ENCODE measurements at regions not wholly inside any gene's neighbourhood (a gene's known extent, or its start where the extent isn't known, plus 50 kb on each side); places are given as distances from the start of the nearest gene placed in this dataset.

DNA sequence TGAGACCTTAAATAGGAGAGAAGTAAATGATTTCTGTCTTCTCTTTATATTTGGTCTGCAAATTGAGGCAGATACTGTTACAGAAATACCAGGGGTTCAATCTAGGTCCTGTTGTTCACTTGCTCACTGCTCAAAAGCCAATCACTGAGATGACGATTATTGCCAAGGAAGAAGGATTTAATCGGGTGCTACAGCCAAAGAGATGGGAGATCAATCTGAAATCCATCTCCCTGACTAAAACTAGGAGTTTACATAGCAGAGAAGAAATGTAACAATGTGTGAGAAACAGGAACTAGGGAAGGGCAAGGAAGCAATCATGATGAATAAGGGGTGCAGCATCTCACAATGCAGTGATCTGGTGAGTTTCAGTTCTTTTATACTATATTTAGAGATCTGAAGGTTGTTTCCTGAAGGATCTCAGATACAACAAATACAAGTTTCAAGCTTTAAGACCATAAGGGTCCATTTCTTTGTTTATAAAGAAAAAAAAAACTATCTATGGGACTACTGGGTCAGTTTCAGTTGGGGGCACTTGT lies 117.9 kb upstream of the FAM9B start:
- Histone ChIP-seq H3K27me3 (no peaks in the 10 kb centered on the region), H3K4me3 (no peak overlapping the region), H3K4me1 (no peaks in the 10 kb centered on the region), H3K9me3 (no peaks in the 10 kb centered on the region), H3K27ac (no peak overlapping the region), H3K36me3 (no peaks in the 10 kb centered on the region)
- in situ Hi-C loops (cut with MboI; ENCODE audit: low sequenced_read_pairs in 4 of 4): no loop called here
- TF ChIP-seq, protein P1, sequence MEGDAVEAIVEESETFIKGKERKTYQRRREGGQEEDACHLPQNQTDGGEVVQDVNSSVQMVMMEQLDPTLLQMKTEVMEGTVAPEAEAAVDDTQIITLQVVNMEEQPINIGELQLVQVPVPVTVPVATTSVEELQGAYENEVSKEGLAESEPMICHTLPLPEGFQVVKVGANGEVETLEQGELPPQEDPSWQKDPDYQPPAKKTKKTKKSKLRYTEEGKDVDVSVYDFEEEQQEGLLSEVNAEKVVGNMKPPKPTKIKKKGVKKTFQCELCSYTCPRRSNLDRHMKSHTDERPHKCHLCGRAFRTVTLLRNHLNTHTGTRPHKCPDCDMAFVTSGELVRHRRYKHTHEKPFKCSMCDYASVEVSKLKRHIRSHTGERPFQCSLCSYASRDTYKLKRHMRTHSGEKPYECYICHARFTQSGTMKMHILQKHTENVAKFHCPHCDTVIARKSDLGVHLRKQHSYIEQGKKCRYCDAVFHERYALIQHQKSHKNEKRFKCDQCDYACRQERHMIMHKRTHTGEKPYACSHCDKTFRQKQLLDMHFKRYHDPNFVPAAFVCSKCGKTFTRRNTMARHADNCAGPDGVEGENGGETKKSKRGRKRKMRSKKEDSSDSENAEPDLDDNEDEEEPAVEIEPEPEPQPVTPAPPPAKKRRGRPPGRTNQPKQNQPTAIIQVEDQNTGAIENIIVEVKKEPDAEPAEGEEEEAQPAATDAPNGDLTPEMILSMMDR (IDR thresholded peaks at IDR 0.05 in 4 of 5, conservative IDR thresholded peaks at IDR 0.05 in 1 of 5): no peak
- no peak for DNase-seq
- ATAC-seq: no peak
- intact Hi-C loops (cut with DNase I; ENCODE audit: low total_unique reads): no loop called here

DNA sequence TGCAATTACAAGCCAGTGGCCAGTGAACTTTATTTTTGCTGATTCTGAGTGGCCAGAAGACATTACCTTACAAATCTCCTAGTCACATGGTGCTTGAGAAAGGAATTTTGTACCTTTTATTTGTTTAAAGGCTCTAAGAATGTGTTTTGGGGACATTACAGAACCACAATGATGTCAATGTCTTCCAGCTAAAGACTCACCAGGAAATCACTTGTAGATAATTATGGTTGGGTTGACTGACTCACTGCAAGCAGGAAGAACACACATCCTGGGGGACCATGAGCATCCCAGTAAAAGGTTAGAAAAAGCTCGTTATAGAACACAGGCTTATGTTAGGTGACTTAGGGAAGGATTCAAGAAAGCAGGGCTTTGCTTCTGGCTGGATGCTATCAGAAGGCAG lies 119.4 kb upstream of the FAM9B start:
- no peak for DNase-seq
- in situ Hi-C loops (cut with MboI; ENCODE audit: low sequenced_read_pairs in 4 of 4): no loop called here
- H3K27me3 ChIP-seq: no peaks in the 10 kb centered on the region
- H3K9me3 ChIP-seq: no peaks in the 10 kb centered on the region
- no peaks in the 10 kb centered on the region for H3K4me1 ChIP-seq
- H3K4me3 ChIP-seq: no peak overlapping the region
- no peak for TF ChIP-seq POLR2A (IDR thresholded peaks at IDR 0.05)
- TF ChIP-seq, protein P1 (IDR thresholded peaks at IDR 0.05 in 4 of 5, conservative IDR thresholded peaks at IDR 0.05 in 1 of 5): no peak
- no peaks in the 10 kb centered on the region for H3K36me3 ChIP-seq
- intact Hi-C loops (cut with DNase I; ENCODE audit: low total_unique reads): no loop called here
- no peak for ATAC-seq
- H3K27ac ChIP-seq: no peak overlapping the region

DNA sequence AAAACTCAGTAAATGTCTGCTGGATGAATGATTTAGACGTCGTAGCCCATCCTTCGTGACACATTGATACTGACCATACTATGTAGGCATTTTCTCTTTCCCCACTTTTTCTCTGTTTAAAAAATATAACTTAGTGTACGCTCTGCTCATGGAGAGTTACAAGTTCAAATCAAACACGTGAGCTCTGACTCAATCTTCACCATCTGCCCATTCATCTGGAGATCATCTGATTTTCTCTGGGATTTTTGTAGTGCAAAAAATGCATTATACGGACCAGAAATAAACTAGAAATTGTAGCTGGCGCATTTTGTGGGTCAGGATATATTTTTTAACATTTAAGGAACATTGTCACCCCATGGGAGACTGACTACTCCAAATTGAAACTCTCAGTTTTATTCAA lies 124.7 kb upstream of the FAM9B start:
- intact Hi-C loops (cut with DNase I; ENCODE audit: low total_unique reads): no loop called here
- H3K4me3 ChIP-seq: no peak overlapping the region
- TF ChIP-seq, protein P1 (IDR thresholded peaks at IDR 0.05 in 4 of 5, conservative IDR thresholded peaks at IDR 0.05 in 1 of 5): no peak
- no peak for TF ChIP-seq POLR2A (IDR thresholded peaks at IDR 0.05)
- in situ Hi-C loops (cut with MboI; ENCODE audit: low sequenced_read_pairs in 4 of 4): no loop called here
- no peaks in the 10 kb centered on the region for H3K36me3 ChIP-seq
- no peaks in the 10 kb centered on the region for H3K9me3 ChIP-seq
- no peaks in the 10 kb centered on the region for H3K27me3 ChIP-seq
- DNase-seq (no peak), ATAC-seq (no peak)
- H3K27ac ChIP-seq: no peak overlapping the region
- no peaks in the 10 kb centered on the region for H3K4me1 ChIP-seq

DNA sequence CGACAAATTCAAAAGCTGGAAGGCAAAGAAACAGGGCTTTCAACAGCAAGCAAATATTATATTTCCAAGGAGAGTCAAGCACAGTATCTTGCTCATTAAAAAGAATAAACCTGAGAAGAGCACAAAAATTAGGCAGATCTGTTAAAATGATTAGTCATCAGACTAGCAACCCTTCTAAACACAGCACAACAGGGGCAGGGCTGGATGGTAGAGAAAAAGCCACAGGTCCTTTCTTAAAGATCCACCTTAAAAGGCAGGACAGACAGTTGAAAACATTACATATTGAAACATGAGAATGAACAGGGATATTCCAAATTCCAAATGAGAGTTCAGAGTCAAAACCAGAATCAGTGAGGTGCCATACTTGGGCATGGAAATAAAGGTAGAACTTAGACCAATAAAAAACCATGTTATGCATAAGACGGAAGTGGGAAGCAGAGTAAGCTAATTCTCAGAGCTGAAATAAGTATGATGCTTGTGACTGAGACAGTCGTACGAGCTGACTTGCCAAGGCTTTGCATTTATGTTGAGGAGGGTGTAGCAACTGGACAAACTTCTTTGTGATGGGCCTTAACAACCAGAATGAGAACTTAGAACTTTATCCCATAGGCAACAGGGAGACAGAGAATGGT lies 126.9 kb upstream of the FAM9B start:
- no peaks in the 10 kb centered on the region for H3K36me3 ChIP-seq
- no peak overlapping the region for H3K27ac ChIP-seq
- no peaks in the 10 kb centered on the region for H3K27me3 ChIP-seq
- no peak for DNase-seq
- H3K4me1 ChIP-seq: no peaks in the 10 kb centered on the region
- intact Hi-C loops (cut with DNase I; ENCODE audit: low total_unique reads): no loop called here
- no peaks in the 10 kb centered on the region for H3K9me3 ChIP-seq
- no peak for ATAC-seq
- TF ChIP-seq, protein P1 (IDR thresholded peaks at IDR 0.05 in 4 of 5, conservative IDR thresholded peaks at IDR 0.05 in 1 of 5): no peak
- TF ChIP-seq POLR2A (IDR thresholded peaks at IDR 0.05): no peak
- H3K4me3 ChIP-seq: no peak overlapping the region
- in situ Hi-C loops (cut with MboI; ENCODE audit: low sequenced_read_pairs in 4 of 4): no loop called here

DNA sequence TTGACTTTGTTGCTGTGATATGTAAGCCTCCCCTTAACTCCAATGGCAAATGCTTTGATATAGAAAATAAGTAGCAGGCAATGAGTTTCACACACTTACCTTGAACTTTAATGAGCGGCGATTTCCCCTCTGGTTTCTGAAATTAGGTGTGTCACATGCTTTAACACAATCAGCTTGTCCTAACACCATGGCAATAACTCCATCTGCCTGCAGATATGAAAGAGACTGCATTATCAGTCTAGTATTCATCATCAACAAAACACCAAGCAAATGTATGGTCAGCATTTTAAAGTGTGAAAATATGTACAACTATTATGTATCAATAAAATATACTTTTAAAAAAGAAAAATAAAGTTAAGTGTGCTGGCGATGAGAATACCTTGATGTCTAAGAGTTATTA lies 128.8 kb upstream of the FAM9B start:
- intact Hi-C loops (cut with DNase I; ENCODE audit: low total_unique reads) (no loop called here), in situ Hi-C loops (cut with MboI; ENCODE audit: low sequenced_read_pairs in 4 of 4) (no loop called here)
- no peaks in the 10 kb centered on the region for H3K4me1 ChIP-seq
- DNase-seq (no peak), ATAC-seq (no peak)
- no peaks in the 10 kb centered on the region for H3K27me3 ChIP-seq
- H3K27ac ChIP-seq: no peak overlapping the region
- H3K36me3 ChIP-seq: no peaks in the 10 kb centered on the region
- no peaks in the 10 kb centered on the region for H3K9me3 ChIP-seq
- TF ChIP-seq POLR2A (IDR thresholded peaks at IDR 0.05): no peak
- TF ChIP-seq, protein P1 (IDR thresholded peaks at IDR 0.05 in 4 of 5, conservative IDR thresholded peaks at IDR 0.05 in 1 of 5): no peak
- H3K4me3 ChIP-seq: no peak overlapping the region

Measured in gastrocnemius medialis (tissue), 4 donors.